Adrenal gland (tissue), 5 donors: ENCODE measurements at regions not wholly inside any gene's neighbourhood (a gene's known extent, or its start where the extent isn't known, plus 50 kb on each side); places are given as distances from the start of the nearest gene placed in this dataset.

Source experiments
- CTCF ChIP-seq, 6 experiments: fragments of 450-650 bp in 4 of 6; fragments of 200-600 bp in 2 of 6; sonication (generic) in 1 of 6; IDR thresholded peaks; 1 replicate in 5 of 6; 2 replicates in 1 of 6; pipeline versions ENCODE4 v1.5.1 to v1.8.0; 2016 to 2021; ENCODE audit warnings: antibody characterized with exemption in 6 of 6, mild to moderate bottlenecking in 2 of 6, moderate library complexity in 1 of 6
- POLR2A ChIP-seq, 2 donors: fragments of 450-650 bp; IDR thresholded peaks; one replicate each; pipeline ENCODE4 v1.6.1; 2017; ENCODE audit warnings: antibody characterized with exemption in 2 of 2, mild to moderate bottlenecking in 2 of 2, moderate library complexity in 1 of 2
- donor health status: DM: no; HTN: no; CAD: no.

- TF ChIP-seq CTCF (IDR thresholded peaks at IDR 0.05) (no peak), POLR2A (IDR thresholded peaks at IDR 0.05) (no peak)
Measured at GRCh38 chr16:87044032-87044382, 273.2 kb downstream of the C16orf95 start.
